HG03442 (cell line): ENCODE measurements at regions not wholly inside any gene's neighbourhood (a gene's known extent, or its start where the extent isn't known, plus 50 kb on each side); places are given as distances from the start of the nearest gene placed in this dataset.

Experiments used
- ATAC-seq: cut with Tn5 transposase; IDR thresholded peaks from one replicate; pipeline ENCODE4 v1.9.1; 2021; ENCODE audit warnings: mild to moderate bottlenecking, moderate library complexity; ENCODE audit not compliant: unreplicated experiment

DNA sequence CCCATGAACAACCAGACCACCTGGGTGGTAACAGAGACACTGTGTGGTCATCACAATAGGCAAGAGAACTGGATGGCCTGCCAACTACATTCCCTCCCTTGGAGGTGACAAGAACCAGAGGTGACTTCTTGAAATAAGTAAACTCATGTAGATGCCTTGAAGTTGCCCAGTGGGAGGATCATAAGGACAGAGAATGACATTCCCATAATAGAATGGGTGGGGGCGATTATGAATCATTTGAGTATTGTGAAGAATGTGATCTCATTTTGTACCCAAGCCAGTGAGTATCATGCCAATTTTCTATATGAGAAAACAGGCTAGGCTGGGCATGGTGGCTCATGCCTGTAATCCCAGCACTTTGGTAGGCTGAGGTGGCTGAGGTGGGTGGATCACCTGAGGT lies 211.4 kb upstream of the GYPC start:
- no peak for ATAC-seq

DNA sequence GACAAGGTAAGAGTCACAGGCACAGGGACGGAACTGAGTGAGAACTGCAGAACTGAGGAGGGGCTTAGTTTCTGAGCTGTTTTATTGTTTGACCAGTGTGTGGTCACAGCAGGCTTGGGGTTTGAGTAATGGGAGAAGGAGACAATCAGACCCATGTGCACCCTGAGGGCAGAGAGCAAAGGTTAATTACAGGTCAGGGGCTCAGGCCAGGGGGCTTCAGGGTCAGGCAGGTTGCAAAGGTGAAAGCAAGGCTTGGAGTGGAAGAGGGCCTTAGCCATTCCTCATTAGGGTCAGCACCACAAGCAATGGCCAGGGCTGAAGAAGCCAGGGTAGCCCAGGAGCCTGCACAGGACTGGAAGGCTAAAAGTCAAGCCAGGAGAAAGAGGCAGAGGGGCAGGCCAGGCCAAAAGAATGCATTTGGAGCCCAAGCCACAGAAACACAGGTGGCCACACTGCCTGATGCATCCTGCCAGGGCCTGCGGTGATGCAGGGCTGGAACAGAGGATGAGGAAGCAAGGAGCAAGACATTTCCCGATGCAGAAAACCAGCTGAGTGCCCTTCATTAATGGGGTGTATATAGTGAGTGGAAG lies 209.8 kb upstream of the GYPC start:
- no peak for ATAC-seq

DNA sequence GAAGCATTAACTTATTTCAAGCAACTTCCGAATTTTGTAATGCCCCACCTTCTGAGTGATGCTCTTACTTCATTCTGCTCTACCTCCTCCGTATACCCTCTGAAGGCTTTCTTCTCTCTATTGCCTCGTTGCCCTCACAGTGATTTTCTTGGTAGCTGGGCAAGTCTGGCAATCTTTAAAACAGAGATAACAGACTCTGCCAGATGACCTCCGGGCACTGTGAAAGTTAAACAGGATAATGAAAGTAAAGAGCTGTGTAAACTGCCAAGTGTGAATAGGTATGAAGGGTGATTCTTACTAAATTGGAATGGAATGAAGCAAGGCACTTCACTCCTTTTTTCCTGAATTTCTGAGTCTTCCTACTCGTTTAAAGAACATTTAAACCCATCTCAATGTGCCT lies 207.3 kb upstream of the GYPC start:
- no peak for ATAC-seq

DNA sequence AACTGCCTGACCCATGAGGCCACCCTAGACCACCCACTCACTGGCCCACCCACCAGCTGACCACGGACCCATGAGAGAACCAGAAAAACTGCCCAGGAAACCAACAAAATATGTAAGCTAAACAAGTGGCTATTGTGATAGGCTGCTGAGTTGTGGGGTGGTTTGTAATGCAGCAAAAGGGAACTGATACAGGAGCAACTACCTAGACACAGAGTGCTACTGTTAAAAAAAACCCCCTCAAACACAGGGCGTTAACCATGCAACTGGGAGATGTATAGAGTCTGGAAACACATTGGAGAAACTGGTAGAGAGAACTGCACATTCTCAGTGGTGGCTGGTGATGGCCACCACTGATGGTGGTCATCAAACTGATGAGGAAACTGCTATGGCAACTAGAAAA lies 206.3 kb upstream of the GYPC start:
- ATAC-seq: peak; percentile 96

DNA sequence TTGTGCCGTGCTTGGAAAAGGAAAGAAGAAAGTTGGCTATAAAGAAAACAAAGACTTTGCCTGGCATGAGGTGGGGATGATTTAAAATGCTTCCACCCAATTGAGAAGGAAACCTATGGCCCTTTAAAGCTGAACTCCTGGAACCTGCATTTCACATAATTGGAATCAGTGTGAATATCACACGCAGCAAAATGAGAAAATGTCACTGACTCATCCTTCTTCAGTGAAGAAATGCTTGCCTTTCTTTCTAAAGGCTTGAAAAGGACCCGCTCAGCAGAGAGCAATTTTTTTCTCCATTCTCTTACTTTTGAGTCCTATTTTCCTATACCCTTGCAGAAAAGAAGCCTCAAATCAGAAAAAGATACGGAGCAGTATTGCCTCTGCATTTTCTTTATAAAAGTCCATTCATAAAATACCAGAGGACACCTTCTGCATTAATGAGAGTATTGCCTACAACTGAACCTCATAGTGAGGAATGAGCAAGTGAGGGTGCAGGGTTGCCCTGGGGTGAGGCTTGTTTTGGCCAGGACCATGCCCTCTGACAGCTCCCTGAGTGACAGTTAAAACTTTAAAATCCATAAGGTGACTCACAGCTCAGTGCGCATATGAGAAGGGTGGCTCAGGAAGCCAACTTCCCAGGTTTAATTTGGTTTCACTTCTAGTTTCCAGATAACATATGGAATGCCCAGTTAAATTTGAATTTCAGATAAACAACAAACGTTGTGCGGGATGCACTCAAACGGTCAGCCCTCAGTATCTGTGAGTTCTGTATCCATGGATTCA lies 191.9 kb upstream of the GYPC start:
- ATAC-seq: no peak

DNA sequence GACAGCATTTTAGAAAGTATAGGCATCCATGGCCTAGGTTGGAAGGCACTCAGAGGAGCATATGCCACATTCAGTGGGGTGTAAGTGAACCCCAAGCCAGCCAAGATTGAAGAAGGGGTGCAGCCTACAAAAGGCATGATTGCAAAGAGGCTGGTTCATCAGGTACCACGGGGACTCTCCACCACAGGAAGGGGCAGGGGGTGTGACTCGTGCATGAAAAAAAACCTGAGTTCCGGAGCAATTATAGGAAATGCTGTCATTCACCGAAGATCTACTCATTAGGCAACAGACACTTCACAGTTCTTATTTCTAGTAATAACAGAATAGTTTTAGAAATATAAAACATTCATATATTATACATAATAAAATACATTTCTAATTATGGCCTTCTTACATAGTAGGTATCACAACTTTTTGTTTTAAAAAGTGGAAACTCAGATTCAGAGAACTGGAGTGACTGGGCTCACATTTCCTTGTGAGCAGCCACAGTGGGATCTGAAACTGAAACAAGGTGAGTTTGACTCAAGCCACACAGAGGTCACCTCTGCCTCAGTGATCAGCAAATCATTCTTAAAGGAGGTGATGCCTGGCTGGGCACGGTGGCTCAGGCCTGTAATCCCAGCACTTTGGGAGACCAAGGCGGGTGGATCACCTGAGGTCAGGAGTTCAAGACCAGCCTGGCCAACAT lies 188.4 kb upstream of the GYPC start:
- peak; percentile 90 for ATAC-seq

DNA sequence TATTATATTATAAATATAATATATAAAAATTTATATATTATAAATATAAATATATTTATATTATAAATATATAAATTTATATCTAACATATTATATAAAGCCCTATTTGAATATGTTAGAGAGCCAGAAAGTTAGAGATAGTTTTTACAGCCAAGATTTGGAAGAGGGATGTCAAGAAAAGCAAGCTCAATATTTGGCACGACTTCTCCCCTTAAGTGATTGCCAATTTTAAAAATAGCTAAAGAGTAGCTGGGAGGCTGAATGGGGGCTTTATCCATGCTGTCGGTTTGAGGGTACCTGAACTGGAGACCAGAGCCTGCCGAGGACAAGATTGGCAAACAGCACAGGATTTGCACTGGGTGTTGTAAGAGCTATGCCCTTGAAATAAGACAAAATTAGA lies 180.9 kb upstream of the GYPC start:
- ATAC-seq: no peak

DNA sequence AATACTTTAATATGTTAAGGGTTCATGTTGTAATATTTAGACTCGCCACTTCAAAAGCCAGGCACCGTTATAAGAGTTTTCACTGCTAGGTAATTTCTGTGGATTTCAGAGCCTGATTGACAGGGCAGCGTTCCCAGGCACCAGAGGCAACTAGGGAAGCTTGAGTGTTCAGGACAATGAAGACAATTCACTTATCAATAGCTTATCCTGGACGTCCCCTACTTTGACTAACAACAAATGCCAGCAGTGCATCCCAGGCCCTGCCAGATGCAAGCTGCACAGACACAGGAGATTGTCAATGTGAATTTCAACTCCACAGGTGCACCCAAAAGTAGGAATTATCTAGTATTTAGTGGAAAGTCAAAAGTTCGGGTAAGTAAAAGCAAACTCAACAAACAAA lies 179.3 kb upstream of the GYPC start:
- ATAC-seq: no peak

DNA sequence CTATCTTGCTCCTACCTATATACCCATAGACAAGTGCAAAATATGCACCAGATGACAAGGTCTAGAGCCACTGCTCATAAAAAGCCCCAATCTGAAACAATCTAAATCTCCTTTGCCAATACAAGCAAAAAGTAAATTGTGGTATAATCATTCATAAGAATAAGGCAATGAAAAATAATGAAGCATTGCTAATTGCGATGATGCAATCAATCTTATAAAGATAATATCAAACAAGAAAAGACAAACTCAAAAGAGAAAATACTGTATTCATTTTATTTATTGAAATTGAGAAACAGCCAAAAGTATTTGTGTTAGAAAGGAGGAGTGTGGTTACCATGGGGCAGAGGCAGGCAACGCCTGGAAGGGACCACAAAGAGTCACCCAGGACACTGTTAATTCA lies 175.9 kb upstream of the GYPC start:
- no peak for ATAC-seq

DNA sequence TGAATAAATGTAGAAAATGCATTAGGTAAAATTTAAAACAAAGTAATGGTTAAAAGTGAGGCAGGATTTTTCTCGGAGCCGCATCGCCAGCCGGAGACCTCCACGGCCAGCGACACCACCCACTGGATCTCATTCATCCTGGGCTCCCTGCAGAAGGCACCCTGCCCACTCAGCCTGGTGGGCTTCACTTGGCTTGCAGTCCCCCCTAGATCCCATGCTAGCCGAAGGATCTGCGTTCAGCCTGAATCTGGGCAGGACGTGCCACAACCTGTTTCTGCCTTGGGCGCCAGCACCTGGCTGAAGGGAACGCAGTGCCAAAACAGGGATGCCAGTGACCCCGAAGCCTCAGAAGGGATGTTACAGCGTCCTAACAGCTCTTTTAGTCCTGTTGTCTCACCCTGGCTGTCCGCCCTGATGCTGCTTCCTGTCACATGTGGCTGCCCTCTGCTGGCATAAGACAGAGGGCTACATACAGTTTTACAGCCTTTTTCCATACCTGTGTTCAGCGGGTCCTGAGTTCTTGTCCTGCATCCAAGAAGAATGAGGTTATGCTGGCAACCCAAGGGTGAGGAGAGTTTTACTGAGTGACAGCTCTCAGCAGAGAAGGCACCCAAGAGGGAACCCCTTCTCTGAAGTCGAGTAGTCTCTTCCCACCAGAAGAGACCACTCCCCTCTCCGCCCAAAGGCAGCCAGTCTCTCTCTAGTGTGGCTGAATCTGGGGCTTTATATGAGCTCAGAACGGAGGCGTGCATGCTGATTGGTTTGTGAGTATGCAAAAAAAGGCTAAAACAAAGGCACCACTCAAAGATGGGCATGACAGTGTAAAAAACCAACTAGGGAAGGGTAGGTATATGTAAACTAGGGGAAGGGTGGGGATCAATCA lies 173.1 kb upstream of the GYPC start:
- ATAC-seq: peak; percentile 73

DNA sequence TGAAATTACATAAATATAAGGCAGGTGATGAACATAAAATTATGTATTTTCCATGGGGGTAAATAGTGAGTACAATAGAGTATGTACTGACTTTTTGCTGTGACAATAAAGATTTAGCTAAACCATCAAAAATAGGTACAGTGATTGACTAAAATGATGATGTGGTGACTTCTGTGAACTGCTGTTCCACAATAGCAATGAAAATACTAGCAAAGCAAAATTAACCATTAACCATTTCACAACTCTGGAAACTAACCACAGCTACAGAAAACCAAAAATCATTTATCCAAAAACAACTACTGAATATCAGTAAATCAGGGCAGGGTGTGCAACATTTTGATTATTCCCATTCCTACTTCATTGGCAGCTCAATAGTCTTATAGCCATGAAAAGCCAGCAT lies 161.4 kb upstream of the GYPC start:
- no peak for ATAC-seq

DNA sequence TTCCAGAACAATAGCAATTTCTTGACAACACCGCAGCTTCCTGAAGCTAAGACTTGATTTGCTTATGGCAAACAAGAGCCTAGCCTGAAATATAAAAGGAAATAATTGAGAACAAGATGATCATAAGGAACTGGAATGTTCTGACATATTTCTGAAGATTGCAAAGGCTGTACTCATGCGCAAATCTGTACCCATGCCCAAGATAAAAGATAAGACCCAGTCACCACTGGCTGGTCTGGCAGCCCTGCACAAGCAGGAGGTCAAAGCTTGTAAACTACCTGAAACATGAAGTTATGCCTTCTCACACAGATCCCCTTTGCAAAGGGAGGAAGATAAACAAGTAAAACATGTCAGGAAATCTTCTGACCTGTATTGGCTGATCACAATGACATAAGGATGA lies 160.8 kb upstream of the GYPC start:
- no peak for ATAC-seq

DNA sequence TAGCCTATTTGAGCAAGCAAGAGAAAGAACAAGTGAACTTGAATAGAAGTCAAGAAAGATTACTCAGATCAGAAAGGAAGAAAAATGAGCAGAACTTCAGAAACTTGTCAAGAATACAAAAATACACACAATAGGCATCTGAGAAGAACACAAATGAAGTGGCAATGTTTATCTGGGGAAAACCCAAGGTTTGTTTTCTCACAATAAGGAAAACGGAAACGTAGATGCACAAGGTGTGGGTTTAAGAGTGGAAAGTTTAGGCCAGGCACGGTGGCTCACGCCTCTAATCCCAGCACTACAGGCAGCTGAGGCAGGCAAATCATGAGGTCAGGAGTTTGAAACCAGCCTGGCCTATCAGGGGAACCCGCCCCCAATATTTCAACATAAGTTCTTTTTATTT lies 159.5 kb upstream of the GYPC start:
- peak; percentile 96 for ATAC-seq

DNA sequence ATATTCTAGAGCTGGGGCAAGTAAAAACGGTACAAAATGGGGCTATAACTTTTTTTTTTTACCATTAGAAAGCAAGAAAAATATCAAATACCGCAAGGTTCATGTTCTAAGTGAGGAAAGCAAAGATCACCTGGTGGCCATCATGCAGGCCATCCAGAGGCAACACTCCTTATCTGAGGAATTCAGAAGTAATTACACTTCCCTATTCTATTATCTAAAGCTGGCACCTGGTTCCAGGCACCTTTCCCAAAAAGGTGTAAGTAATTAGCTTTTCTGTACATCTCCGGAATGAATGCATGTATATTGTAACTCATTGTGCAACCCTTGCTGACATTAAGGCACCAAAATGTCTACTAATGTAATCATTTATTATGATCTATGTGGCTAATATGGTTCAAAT lies 152.5 kb upstream of the GYPC start:
- ATAC-seq: no peak

DNA sequence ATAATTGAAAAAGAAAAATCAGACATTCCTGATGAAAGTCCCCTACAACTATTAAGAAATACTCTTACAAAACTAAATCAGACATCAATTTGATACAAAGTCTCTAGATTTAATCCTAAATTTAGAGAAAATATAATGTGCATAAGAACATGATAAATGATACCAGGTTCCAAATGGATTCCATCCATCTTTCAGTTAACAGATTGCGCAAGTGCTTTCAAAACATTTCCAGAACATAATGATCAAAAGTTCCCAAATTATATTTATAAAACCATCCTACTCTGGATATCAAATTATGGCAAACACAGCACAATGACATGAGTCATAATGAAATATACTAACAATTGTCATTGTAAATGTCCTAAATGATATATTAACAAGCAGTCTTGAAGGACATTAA lies 151.0 kb upstream of the GYPC start:
- ATAC-seq: no peak

DNA sequence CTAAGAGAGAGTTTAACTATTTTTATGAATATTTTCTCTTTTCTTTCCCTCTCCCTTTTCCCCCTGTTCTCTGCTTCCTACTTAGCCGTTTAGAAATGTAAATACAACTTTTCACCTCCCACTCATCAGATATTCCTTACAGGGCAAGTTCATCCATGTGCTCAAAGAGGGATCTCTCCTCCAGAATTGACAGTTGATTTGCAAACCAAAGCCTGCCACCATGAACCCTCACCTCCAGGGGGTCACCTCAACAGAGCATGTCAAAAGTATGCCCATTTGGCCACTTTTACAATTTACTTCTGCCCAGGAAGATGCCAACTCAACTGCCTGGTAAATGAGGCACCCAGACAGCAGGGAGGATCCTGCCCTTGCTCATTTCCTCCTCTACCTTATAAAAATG lies 149.2 kb upstream of the GYPC start:
- ATAC-seq: no peak

DNA sequence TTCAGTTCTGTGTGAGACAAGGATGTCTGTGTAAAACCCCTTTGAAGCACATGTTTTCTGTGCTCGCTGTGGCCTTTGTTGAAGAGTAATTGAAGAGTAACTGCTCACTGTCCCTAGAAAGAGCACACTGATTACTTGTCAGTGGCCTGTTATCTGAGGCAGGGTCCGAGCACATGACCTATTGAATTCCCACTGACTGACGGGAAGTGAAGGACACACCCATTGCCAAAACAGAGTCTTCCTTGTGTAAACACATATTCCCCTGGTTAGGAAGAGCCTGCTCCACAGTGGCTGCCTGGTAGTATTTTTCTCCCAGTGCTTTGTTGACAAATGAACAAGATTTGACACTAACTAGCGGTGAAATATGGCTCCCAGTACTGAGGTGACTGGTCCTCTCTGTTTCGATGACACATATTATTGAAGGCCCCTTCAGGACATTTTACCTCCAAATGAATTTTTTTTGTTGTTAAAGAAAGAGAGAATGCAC lies 148.5 kb upstream of the GYPC start:
- ATAC-seq: peak; percentile 77

DNA sequence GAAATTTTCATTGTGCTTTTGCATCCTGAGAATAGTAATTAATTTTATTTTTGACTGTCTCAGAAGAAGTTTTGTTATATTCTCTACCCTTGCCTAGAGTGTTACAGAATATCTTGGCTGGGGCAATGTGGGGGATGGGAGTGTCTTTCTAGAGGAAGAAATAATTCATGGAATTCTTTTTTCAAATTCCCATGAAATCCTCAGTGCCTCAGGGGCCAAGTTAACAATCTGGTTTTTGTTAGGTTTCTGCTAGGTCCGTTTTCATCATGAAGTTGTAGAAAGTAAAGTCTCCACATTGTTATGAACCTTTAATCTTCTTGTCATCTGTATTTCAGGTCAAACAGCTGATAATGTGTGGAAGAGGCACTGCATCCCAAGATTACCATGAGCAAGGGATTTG lies 145.6 kb upstream of the GYPC start:
- ATAC-seq: no peak

DNA sequence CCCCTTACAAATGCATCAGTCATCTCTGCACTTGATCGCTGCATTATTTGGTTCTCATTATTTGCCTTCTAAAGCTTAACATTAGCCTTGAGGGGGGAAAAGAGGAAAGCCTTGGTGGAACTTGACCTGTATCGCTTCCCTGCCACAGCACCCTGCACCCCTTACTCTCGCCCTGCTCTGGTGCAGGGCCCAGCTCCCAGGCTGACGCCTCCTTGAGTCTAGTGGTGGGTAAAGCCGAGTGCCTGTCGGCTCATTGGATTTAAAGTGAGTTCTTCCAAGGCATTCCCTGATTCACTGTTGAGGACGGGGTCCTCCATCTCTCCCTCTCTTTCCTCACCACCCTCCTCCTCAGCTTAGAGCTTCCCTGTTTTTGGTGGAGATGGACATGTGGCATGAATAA lies 145.0 kb upstream of the GYPC start:
- no peak for ATAC-seq

DNA sequence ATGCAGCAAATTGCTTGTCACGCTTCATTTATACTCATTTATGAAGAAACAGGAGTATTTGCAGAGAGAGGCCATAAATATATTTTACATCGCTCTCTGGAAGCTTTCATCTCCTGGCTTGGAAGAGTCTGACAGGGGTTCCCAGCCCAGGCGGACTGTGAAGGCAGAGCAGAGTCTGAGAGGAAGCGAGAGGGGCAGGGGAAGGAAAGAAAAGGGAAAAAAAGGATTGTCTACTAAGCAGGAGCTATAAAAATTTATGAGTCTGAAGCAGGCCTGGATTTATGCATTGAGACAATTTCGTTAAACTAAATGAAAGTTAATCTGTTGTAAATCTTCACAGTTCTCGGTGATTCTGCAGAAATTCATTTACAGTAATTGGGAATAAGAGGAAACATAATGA lies 143.9 kb upstream of the GYPC start:
- no peak for ATAC-seq

DNA sequence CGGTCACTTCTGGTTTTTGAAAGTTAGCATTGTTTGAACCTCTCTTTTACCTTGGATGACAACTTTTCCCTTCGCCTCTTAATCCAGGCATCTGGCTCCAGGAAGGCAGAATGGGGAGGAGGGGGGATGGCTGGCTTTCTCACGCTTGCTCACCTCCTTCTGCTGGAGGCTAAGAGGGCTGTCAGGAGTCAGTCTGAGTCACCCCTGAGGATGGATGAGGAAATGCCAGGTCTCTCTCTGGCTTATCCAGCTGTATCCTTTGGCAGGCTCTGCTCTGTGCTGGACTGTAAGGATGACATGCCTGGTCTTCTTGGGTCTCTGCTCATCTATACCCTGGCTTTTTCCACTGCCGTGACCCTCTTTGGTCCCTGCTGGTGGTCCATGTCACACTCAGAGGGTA lies 142.9 kb upstream of the GYPC start:
- no peak for ATAC-seq
